CD14-positive monocyte (primary cell): ENCODE measurements at regions not wholly inside any gene's neighbourhood (a gene's known extent, or its start where the extent isn't known, plus 50 kb on each side); places are given as distances from the start of the nearest gene placed in this dataset.

Experiments
- DNase-seq, 3 donors: peaks; one replicate each; pipeline ENCODE4 v3.0.0-alpha.2; 2011 to 2022
- H2AFZ ChIP-seq: 2 replicates; pipeline ENCODE4 v1.6.0; 2012; ENCODE audit warnings: mild to moderate bottlenecking, low read depth, low read length, inconsistent platforms; ENCODE audit not compliant: insufficient read depth, poor library complexity, severe bottlenecking
- H3K27ac ChIP-seq, 2 donors: 1 replicate in 1 of 2; 2 replicates in 1 of 2; pipeline ENCODE4 v1.5.1; 2012 to 2013; ENCODE audit warnings: low read length in 2 of 2, control low read depth in 1 of 2, inconsistent platforms in 1 of 2, low read depth in 1 of 2, mild to moderate bottlenecking in 1 of 2
- H3K27me3 ChIP-seq, 2 donors: one replicate each; pipeline versions ENCODE4 v1.6.0 to v1.6.1; 2011 to 2013; ENCODE audit warnings: low read length in 2 of 2; ENCODE audit not compliant: control insufficient read depth in 2 of 2, insufficient read depth in 2 of 2
- H3K36me3 ChIP-seq, 2 donors: replicated peaks in 1 of 2; 1 replicate in 1 of 2; 2 replicates in 1 of 2; pipeline versions ENCODE4 v1.5.1 to v1.6.1; 2012 to 2013; ENCODE audit warnings: low read length in 2 of 2, control low read depth in 1 of 2, inconsistent platforms in 1 of 2, mild to moderate bottlenecking in 1 of 2; ENCODE audit not compliant: insufficient read depth in 2 of 2, control insufficient read depth in 1 of 2
- H3K4me1 ChIP-seq, 2 donors: 1 replicate in 1 of 2; 2 replicates in 1 of 2; pipeline versions ENCODE4 v1.5.1 to v1.6.1; 2012 to 2013; ENCODE audit warnings: low read length in 2 of 2, control low read depth in 1 of 2, inconsistent platforms in 1 of 2, mild to moderate bottlenecking in 1 of 2, moderate library complexity in 1 of 2; ENCODE audit not compliant: insufficient read depth in 2 of 2, control insufficient read depth in 1 of 2
- H3K4me2 ChIP-seq: replicated peaks from 2 replicates; pipeline ENCODE3; 2012; ENCODE audit warnings: low read length, moderate library complexity, mild to moderate bottlenecking; ENCODE audit not compliant: poor library complexity, severe bottlenecking; ENCODE audit errors: extremely low read depth
- H3K4me3 ChIP-seq, 3 experiments: fragments of 200-600 bp in 1 of 3; sonication (generic) in 1 of 3; replicated peaks in 1 of 3; 1 replicate in 2 of 3; 2 replicates in 1 of 3; pipeline ENCODE4 v1.5.1; 2011 to 2013; ENCODE audit warnings: low read length in 3 of 3, mild to moderate bottlenecking in 3 of 3, control low read depth in 2 of 3, low read depth in 2 of 3, inconsistent platforms in 1 of 3, moderate library complexity in 1 of 3
- H3K79me2 ChIP-seq: 2 replicates; pipeline ENCODE4 v1.6.0; 2012; ENCODE audit warnings: mild to moderate bottlenecking, control low read depth, inconsistent platforms, low read length, moderate library complexity; ENCODE audit not compliant: insufficient read depth
- H3K9ac ChIP-seq: 2 replicates; pipeline ENCODE4 v1.6.0; 2017; ENCODE audit warnings: low read length, mild to moderate bottlenecking; ENCODE audit not compliant: insufficient read depth, poor library complexity, severe bottlenecking
- H3K9me3 ChIP-seq, 2 donors: replicated peaks in 1 of 2; 1 replicate in 1 of 2; 2 replicates in 1 of 2; pipeline versions ENCODE4 v1.5.1 to v1.6.1; 2012 to 2013; ENCODE audit warnings: low read length in 2 of 2, control low read depth in 1 of 2; ENCODE audit not compliant: control insufficient read depth in 1 of 2, insufficient read depth in 1 of 2
- H4K20me1 ChIP-seq: 2 replicates; pipeline ENCODE4 v1.6.0; 2012; ENCODE audit warnings: mild to moderate bottlenecking, low read length, control low read depth, moderate library complexity; ENCODE audit not compliant: insufficient read depth
- H3K27ac Mint-ChIP-seq, 7 donors: one replicate each; pipeline ENCODE4 v1.8.0; 2020; ENCODE audit warnings: mild to moderate bottlenecking in 7 of 7, mixed read lengths in 7 of 7, moderate library complexity in 6 of 7, inconsistent platforms in 2 of 7
- H3K27me3 Mint-ChIP-seq, 3 donors: one replicate each; pipeline ENCODE4 v1.8.0; 2021 to 2022; ENCODE audit warnings: low read depth in 3 of 3, mild to moderate bottlenecking in 3 of 3, mixed read lengths in 3 of 3, moderate library complexity in 3 of 3, inconsistent platforms in 1 of 3
- H3K36me3 Mint-ChIP-seq, 2 donors: one replicate each; pipeline ENCODE4 v1.8.0; 2020; ENCODE audit warnings: mixed read lengths in 2 of 2, inconsistent platforms in 1 of 2, mild to moderate bottlenecking in 1 of 2
- H3K4me1 Mint-ChIP-seq: one replicate; pipeline ENCODE4 v1.8.0; 2020; ENCODE audit warnings: mild to moderate bottlenecking, mixed read lengths
- H3K4me3 Mint-ChIP-seq, 2 donors: one replicate each; pipeline ENCODE4 v1.8.0; 2020; ENCODE audit warnings: mild to moderate bottlenecking in 2 of 2, mixed read lengths in 2 of 2, moderate library complexity in 1 of 2
- H3K9me3 Mint-ChIP-seq, 7 donors: one replicate each; pipeline ENCODE4 v1.8.0; 2020 to 2022; ENCODE audit warnings: mixed read lengths in 7 of 7, mild to moderate bottlenecking in 6 of 7, moderate library complexity in 6 of 7, inconsistent platforms in 2 of 7
- WGBS: methylation state at CpG from one replicate; pipeline ENCODE4 v1.1.5; 2013; ENCODE audit warnings: missing lambda C conversion rate; ENCODE audit not compliant: insufficient coverage; 5-methylcytosine and 5-hydroxymethylcytosine counted together
- intact Hi-C, 2 donors: fragments of 100-400 bp; cut with micrococcal nuclease; formaldehyde crosslinking; loops; one replicate each; pipeline versions ENCODE4 v1.15.0 to v1.15.1; 2023
- TF ChIP-seq, protein P1 (sequence below): fragments of 200-600 bp; IDR thresholded peaks from one replicate; pipeline ENCODE4 v1.8.0; 2022; ENCODE audit warnings: antibody characterized with exemption, mild to moderate bottlenecking

DNA sequence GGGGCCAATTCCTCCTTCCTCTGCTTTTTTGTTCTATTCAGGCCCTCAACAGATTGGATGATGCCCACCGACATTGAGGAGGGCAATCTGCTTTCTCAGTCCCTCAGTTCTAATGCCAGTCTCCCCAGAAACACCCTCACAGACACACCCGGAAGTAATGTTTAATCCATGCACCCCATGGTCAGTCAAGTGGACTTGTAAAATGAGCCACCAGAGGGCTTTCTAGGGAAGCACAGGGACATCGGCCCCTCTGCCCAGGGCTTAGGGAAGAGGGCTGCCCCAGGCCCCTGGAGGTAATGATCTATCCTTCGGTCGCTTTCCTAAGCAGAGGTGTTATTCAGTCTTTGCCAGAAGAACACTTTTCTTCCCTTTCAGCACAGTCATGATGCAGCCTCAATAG, 107.4 kb downstream of the PDCL3 start:
- no peak overlapping the region for H3K4me3 Mint-ChIP-seq
- 100% methylated on average over 1 of the region's 5 CpGs for WGBS
- no peaks in the 10 kb centered on the region for H3K36me3 Mint-ChIP-seq

DNA sequence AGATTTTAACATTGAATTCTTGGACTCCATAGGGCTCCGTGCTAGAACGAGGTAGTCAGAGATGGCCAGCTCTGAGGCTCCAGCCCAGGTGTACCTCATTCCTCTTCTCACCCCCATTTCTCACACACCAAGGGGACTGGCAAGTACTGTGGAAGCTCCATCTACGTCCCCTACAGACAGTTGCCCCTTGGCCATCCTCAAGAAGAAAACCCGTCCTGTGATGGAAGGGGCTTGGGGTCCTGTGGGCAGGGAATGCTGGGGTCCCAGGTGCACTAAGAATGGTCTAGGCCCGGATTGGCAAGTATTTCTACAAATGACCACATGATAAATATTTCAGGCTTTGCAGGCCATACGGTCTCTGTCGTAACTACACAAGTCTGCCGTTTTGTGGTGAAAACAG, 110.3 kb downstream of the PDCL3 start:
- no peak overlapping the region for H3K27ac ChIP-seq
- intact Hi-C loops, result no loop called here
- WGBS, result 87% methylated on average over 6 of the region's 8 CpGs
- Mint-ChIP-seq H3K4me1 (no peaks in the 10 kb centered on the region), H3K4me3 (no peak overlapping the region), H3K36me3 (no peaks in the 10 kb centered on the region), H3K9me3 (peaks cover 0 to 2% (median 0%) of the 10 kb centered on the region in 7 donors), H3K27ac (no peak overlapping the region), H3K27me3 (peaks cover 3 to 5% (median 4%) of the 10 kb centered on the region in 3 donors)
- H3K36me3 ChIP-seq, result no peaks in the 10 kb centered on the region
- no peak overlapping the region for H3K4me2 ChIP-seq
- no peaks in the 10 kb centered on the region for H3K27me3 ChIP-seq
- no peaks in the 10 kb centered on the region for H4K20me1 ChIP-seq
- TF ChIP-seq, protein P1, sequence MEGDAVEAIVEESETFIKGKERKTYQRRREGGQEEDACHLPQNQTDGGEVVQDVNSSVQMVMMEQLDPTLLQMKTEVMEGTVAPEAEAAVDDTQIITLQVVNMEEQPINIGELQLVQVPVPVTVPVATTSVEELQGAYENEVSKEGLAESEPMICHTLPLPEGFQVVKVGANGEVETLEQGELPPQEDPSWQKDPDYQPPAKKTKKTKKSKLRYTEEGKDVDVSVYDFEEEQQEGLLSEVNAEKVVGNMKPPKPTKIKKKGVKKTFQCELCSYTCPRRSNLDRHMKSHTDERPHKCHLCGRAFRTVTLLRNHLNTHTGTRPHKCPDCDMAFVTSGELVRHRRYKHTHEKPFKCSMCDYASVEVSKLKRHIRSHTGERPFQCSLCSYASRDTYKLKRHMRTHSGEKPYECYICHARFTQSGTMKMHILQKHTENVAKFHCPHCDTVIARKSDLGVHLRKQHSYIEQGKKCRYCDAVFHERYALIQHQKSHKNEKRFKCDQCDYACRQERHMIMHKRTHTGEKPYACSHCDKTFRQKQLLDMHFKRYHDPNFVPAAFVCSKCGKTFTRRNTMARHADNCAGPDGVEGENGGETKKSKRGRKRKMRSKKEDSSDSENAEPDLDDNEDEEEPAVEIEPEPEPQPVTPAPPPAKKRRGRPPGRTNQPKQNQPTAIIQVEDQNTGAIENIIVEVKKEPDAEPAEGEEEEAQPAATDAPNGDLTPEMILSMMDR, result no peak
- no peaks in the 10 kb centered on the region for H3K9me3 ChIP-seq
- H3K9ac ChIP-seq, result no peak overlapping the region
- H3K79me2 ChIP-seq, result no peaks in the 10 kb centered on the region
- no peak overlapping the region for H3K4me3 ChIP-seq
- H3K4me1 ChIP-seq, result no peaks in the 10 kb centered on the region
- no peak for DNase-seq
- no peak overlapping the region for H2AFZ ChIP-seq

More for the DNA sequence above, 107.4 kb downstream of the PDCL3 start:
- Histone ChIP-seq H4K20me1 (no peaks in the 10 kb centered on the region), H3K9ac (no peak overlapping the region), H3K27ac (no peak overlapping the region), H3K4me1 (no peaks in the 10 kb centered on the region), H3K79me2 (no peaks in the 10 kb centered on the region), H3K4me3 (no peak overlapping the region), H3K4me2 (no peak overlapping the region), H3K9me3 (no peaks in the 10 kb centered on the region), H3K36me3 (no peaks in the 10 kb centered on the region), H2AFZ (no peak overlapping the region), H3K27me3 (no peaks in the 10 kb centered on the region)
- no peak for DNase-seq
- peaks cover 3 to 4% (median 4%) of the 10 kb centered on the region in 3 donors for H3K27me3 Mint-ChIP-seq
- TF ChIP-seq, protein P1, result no peak
- H3K9me3 Mint-ChIP-seq, result no peaks in the 10 kb centered on the region
- no peaks in the 10 kb centered on the region for H3K4me1 Mint-ChIP-seq
- no peak overlapping the region for H3K27ac Mint-ChIP-seq
- intact Hi-C loops, result no loop called here
